Fibroblast of lung (primary cell): ENCODE measurements at regions not wholly inside any gene's neighbourhood (a gene's known extent, or its start where the extent isn't known, plus 50 kb on each side); places are given as distances from the start of the nearest gene placed in this dataset.

Source experiments
- EZH2 ChIP-seq: IDR thresholded peaks from 2 replicates; pipeline ENCODE4 v1.5.1; 2012; ENCODE audit warnings: low read length, control low read depth, mild to moderate bottlenecking; ENCODE audit errors: missing control alignments
- TF ChIP-seq, protein P1 (sequence below), 2 donors: IDR thresholded peaks in 1 of 2; conservative IDR thresholded peaks in 1 of 2; 1 replicate in 1 of 2; 2 replicates in 1 of 2; pipeline ENCODE4 v1.5.1; 2011 to 2012; ENCODE audit warnings: low read length in 2 of 2, control low read depth in 1 of 2, inconsistent platforms in 1 of 2, low read depth in 1 of 2, mild to moderate bottlenecking in 1 of 2

DNA sequence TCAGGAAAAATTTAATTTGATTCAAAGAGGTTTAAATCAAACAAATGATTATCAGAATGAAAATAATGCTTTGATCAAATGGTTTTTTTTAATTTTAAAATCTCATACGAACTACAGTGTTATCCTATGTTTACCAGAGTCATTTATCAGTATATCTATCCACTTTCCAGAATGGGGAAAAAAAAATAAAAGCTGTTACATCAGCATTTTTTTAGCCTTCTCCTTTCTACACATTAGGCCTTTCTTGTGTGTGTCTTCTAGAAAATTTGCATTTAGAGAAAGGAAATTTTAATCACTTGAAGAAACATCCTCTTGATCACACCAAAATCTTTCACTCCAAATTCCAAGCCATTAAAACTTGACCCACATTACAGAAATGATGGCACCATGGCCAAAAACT, 608.9 kb upstream of the ID2 start:
- TF ChIP-seq, protein P1, sequence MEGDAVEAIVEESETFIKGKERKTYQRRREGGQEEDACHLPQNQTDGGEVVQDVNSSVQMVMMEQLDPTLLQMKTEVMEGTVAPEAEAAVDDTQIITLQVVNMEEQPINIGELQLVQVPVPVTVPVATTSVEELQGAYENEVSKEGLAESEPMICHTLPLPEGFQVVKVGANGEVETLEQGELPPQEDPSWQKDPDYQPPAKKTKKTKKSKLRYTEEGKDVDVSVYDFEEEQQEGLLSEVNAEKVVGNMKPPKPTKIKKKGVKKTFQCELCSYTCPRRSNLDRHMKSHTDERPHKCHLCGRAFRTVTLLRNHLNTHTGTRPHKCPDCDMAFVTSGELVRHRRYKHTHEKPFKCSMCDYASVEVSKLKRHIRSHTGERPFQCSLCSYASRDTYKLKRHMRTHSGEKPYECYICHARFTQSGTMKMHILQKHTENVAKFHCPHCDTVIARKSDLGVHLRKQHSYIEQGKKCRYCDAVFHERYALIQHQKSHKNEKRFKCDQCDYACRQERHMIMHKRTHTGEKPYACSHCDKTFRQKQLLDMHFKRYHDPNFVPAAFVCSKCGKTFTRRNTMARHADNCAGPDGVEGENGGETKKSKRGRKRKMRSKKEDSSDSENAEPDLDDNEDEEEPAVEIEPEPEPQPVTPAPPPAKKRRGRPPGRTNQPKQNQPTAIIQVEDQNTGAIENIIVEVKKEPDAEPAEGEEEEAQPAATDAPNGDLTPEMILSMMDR (conservative IDR thresholded peaks at IDR 0.05 in 1 of 2, IDR thresholded peaks at IDR 0.05 in 1 of 2; ENCODE audit: low read depth in 1 of 2, low read length in 2 of 2), result no peak
- no peak for TF ChIP-seq EZH2
